ENCODE measurements at regions not wholly inside any gene's neighbourhood (a gene's known extent, or its start where the extent isn't known, plus 50 kb on each side); places are given as distances from the start of the nearest gene placed in this dataset.

DNA sequence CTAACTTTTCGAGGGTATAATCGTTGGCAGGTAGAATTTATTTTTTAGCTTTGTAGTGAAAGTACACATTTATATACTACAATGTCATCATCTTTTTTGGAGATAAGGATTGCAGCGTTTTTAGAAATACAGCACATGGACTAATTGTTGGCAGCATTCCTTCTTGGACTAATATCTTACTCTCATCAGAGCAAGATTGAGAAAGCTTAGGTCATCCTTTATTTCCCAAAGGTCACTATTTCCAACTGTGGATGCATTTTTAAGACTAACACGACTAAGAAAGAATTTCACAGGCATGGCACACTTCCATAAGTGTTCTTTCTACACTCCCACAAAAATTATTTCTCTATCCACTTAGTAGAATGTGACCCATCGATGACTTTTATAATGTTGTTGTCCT, 732.3 kb downstream of the NCAM2 start:
- peak; percentile 81 for FAIRE-seq

- no peak for FAIRE-seq
Measured at GRCh38 chr21:21731626-21732025, 733.4 kb downstream of the NCAM2 start.

DNA sequence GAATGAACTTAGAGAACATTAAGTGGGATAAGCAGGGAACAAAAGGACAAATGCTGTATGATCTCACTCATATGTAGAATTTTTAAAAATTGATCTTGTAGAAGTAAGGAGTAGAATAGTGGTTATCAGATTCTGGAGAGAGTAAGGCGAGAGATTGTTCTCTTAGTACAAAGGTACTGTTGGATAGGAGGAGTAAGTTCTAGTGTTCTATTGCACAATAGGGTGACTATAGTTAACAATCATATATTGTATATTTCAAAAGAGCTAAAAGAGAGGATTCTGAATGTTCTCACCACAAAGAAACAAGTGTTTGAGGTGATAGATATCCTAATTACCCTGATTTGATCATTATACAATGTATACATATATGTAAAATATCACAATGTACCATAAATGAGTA, 735.9 kb downstream of the NCAM2 start:
- no peak for FAIRE-seq

- FAIRE-seq = no peak
Measured at GRCh38 chr21:21737186-21737585, 739.0 kb downstream of the NCAM2 start.

- FAIRE-seq = no peak
Measured at GRCh38 chr21:21740207-21740606, 742.0 kb downstream of the NCAM2 start.

GRCh38 chr21:21750124-21750825, 752.1 kb downstream of the NCAM2 start:
- no peak for FAIRE-seq

DNA sequence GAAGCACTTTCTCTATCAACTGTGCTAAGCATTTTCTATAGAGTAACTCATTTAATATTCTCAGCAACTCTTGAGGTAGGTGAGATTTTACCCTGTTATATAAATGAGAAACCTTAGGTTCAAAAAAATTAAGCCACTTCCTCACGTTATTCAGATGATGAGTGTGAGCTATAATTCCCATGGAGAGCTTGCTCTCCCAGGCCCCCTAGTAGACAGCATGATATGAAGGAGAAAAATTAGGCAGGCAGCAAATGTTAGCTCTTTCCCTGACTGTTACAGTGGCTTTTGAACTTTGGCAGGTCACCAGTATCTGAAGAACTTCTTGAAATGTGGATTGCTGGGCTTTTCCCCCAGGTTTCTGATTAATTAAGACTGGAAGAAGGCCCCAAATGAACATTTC, 753.1 kb downstream of the NCAM2 start:
- no peak for FAIRE-seq

DNA sequence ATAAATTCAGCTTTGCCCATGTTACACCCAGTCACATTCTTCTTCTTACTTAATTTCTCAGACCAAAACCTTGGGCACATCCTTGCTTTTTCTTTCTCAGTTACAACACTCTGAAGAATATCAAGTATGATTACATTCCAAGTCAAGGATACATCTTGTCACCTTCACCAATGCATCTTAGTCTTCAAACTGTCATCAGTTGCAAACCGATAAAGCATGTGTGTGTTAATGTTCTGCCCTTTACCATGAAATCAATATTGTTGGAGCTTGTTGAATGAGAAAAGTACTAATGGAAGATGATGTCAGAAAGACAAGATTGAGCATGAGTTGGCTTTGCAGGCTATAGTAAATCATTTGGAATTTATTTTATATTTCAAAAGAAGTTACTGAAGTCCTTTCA, 764.6 kb downstream of the NCAM2 start:
- no peak for FAIRE-seq

DNA sequence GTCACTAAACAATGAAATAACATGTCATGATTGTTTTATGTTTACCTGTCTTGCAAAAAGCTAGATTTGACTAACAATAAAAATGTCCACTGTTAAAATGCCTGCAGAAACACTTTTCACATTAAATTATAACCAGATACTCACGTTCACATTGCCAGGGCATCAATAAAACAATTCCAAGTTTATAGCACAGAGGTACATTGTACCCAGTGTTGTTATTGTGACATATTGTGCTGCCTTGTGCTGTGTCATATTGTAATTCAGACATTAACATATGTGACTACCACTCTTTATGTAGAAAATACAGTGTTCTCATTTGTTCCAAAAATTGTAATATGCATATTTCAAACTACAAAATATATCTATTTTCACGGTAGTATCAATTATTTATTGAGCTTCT, 766.1 kb downstream of the NCAM2 start:
- no peak for FAIRE-seq

- no peak for FAIRE-seq
Measured at GRCh38 chr21:21767276-21767675, 769.1 kb downstream of the NCAM2 start.

DNA sequence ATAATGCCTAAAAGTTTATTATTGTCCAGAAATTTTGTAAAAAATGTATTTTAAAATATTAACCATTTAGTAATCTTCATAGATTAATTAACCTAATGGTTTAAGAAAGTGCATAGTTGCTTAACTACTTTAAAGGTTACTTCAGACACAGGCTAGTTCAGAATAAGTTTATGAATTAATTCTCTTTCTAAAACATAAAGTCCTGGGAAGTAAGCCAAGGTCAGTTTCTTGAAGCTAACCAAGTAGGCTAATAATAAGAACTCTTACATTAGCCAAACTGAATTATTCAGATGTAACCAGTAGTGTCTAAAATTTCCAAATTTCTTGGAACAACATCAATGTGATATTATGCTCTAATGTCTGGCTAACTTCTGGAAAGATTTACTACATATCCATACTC, 790.4 kb downstream of the NCAM2 start:
- FAIRE-seq = no peak

GRCh38 chr21:21801921-21802320, 803.7 kb downstream of the NCAM2 start:
- FAIRE-seq = no peak

DNA sequence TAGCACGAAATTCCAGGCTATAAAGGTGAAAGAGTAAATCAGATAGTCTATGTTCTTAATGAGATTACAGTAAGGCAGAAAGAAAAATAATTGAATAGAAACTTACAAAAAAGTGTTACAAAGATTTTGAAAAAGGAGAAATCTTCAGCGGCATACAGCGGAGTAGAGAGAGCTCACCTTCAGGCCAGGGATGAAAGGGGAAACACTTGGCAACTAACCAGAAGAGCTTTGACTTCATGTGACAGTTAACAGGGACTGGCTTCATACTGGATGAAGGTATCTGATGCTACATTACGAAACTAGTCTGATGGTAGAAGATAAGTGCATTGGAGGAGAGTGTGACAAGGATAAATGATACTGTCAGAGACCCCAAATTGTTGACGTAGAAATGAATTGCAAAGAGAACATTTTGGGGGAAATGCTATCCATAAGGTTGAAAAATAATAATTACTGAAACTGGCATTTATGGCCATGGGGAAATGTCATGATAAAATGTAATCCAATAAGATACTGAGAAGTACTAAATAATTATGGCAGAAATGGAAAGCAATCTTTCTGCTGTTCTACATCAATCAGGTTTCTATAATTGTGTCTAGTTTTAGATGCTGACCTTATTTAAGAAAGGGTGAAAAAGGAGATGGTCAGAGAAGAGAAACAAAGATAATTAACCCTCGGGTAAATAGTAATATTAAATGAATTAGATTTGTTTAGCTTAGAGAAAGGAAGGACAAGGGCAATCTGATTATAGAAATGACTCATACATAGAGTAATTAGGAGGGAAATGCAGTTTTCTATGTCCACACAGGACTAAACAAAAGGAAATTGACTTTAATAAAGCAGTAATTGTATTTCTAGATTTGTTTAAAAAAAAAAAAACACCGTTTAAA, 808.7 kb downstream of the NCAM2 start:
- FAIRE-seq = no peak

- no peak for FAIRE-seq
Measured at GRCh38 chr21:21807598-21807903, 809.3 kb downstream of the NCAM2 start.

DNA sequence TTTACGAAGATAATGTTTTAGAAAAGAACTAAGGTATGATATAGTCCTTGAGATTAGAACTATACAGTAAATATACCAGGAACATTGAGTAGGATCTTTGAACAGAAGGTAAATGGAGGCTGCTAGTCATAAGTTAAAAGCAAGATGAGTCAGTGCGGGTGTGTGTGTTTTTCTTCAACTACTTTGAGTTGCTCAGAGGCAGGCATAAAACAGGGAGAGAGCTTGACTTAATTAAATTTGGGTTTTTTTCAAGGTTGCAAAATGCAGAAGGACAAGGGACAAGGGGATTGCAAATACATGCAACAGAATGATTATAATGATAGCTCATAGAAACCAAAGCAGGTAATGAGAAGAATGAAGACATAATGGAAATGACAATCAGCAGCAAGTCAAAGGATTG, 815.1 kb downstream of the NCAM2 start:
- FAIRE-seq = no peak

DNA sequence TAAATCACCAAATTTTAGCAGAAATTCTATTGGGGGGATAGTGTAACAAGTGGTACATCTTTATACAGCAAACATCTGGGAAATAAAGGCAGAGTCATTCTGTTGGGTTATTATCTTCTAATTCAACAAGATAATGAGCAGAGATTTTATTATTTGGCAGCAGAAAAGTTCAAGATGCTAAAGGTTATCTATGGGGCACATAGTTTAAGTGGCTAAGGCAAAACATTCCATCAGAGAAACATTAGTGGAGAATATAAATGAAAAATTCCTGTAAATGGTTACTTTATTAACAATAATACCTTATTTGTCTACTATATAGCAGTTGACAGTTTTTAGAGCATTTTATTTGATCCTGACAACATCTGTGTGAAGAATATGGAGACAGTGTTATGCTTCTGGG, 815.7 kb downstream of the NCAM2 start:
- no peak for FAIRE-seq

- no peak for FAIRE-seq
Measured at GRCh38 chr21:21816778-21817177, 818.6 kb downstream of the NCAM2 start.

DNA sequence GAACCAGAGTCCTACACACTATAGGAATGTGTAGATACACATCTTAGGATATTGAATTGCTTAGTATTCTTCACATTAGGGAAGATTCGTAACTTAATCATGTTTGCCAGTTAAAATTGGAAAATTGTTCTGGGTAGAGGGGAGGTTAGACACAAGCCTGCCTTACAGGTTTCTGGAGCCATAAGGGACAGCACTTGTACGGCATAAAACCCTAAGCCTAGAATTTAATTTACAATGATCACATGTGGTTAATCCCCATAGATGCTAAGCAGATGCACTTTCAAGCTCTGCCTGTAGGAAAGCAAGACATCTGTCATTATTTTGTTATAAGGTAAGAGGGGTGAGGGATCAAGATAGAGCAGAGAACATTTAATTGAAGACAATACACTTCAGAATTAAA, 820.7 kb downstream of the NCAM2 start:
- no peak for FAIRE-seq

GRCh38 chr21:21828130-21828529, 829.9 kb downstream of the NCAM2 start:
- no peak for FAIRE-seq

GRCh38 chr21:21831036-21831435, 832.8 kb downstream of the NCAM2 start:
- FAIRE-seq = no peak

GRCh38 chr21:21845901-21846300, 847.7 kb downstream of the NCAM2 start:
- no peak for FAIRE-seq

DNA sequence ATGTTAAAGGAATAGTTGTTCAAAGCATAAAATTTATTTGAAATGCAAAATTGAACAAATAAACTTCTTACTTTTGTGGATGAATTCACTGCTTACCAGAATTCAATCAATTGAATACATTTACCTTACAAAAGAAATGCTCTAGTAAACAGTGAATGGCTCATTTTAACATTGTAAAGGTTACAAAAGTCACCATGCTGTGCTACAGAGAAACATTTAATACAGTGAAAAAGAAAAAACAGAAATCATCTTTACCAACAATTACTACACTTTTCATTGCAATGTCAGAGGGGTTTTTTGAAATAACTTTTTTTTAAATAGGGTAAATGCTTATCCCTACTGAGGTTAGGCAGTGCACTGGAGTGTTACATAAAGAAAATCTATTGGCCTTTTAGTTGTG, 853.0 kb downstream of the NCAM2 start:
- FAIRE-seq = no peak

- no peak for FAIRE-seq
Measured at GRCh38 chr21:21851657-21852056, 853.4 kb downstream of the NCAM2 start.

GRCh38 chr21:21858502-21859334, 860.5 kb downstream of the NCAM2 start:
- FAIRE-seq = no peak

All from endometrium (tissue), 2 donors.